ENCODE measurements at regions not wholly inside any gene's neighbourhood (a gene's known extent, or its start where the extent isn't known, plus 50 kb on each side); places are given as distances from the start of the nearest gene placed in this dataset.
"Not testable (repeated sequence)": the region's sequence is repeated elsewhere in the genome, so short reads cannot be mapped to it uniquely, and the experiment has no call there.

DNA sequence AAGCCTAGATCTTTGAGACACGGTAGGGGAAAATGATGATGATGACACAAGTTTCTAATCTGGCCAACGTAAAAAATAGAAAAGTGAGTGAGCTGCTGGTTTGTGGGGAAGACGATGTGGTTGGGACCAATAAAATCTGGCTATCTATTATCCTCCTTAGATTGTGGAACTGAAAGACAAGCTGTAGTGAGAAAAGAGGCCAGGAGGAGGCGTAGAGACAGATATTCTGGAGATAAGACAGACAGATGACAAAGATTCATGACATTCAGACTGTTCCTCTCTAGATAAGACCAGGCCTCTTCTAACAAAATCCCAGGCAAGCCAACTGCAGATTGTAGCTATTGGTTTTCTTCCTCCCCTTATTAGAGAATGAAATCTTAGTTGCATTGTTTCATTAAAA lies 376.3 kb upstream of the UBE2E3 start:
- H3K4me1 ChIP-seq (ENCODE audit: control insufficient read depth, insufficient read depth, low read length): no peaks in the 10 kb centered on the region
- no peak overlapping the region for H3K27ac ChIP-seq (ENCODE audit: low read depth, low read length)
- no peaks in the 10 kb centered on the region for H3K9me3 ChIP-seq (ENCODE audit: control insufficient read depth, insufficient read depth, low read length)
- H3K27me3 ChIP-seq (ENCODE audit: control insufficient read depth, insufficient read depth, low read length): no peaks in the 10 kb centered on the region
- no peak for DNase-seq (ENCODE audit: low read depth in 4 of 6, low spot score in 6 of 6)
- 89% methylated on average over 2 of the region's 4 CpGs for WGBS (ENCODE audit: insufficient coverage)
- no peak overlapping the region for H3K4me3 ChIP-seq (ENCODE audit: low read depth, low read length)
- no peaks in the 10 kb centered on the region for H3K36me3 ChIP-seq (ENCODE audit: control insufficient read depth, insufficient read depth, low read length)

- Histone ChIP-seq H3K4me3 (ENCODE audit: low read depth, low read length) (no peak overlapping the region), H3K27ac (ENCODE audit: low read depth, low read length) (no peak overlapping the region), H3K9me3 (ENCODE audit: control insufficient read depth, insufficient read depth, low read length) (no peaks in the 10 kb centered on the region), H3K27me3 (ENCODE audit: control insufficient read depth, insufficient read depth, low read length) (no peaks in the 10 kb centered on the region), H3K4me1 (ENCODE audit: control insufficient read depth, insufficient read depth, low read length) (no peaks in the 10 kb centered on the region), H3K36me3 (ENCODE audit: control insufficient read depth, insufficient read depth, low read length) (no peaks in the 10 kb centered on the region)
- no peak for DNase-seq (ENCODE audit: low read depth in 4 of 6, low spot score in 6 of 6)
- no CpG with 5 or more reads among the region's 1 CpG for WGBS (ENCODE audit: insufficient coverage)
Measured at GRCh38 chr2:180601016-180601415, 379.4 kb upstream of the UBE2E3 start.

- Histone ChIP-seq H3K4me1 (ENCODE audit: control insufficient read depth, insufficient read depth, low read length) (no peaks in the 10 kb centered on the region), H3K9me3 (ENCODE audit: control insufficient read depth, insufficient read depth, low read length) (no peaks in the 10 kb centered on the region), H3K27ac (ENCODE audit: low read depth, low read length) (no peak overlapping the region), H3K36me3 (ENCODE audit: control insufficient read depth, insufficient read depth, low read length) (no peaks in the 10 kb centered on the region), H3K27me3 (ENCODE audit: control insufficient read depth, insufficient read depth, low read length) (no peaks in the 10 kb centered on the region), H3K4me3 (ENCODE audit: low read depth, low read length) (no peak overlapping the region)
- no CpG with 5 or more reads among the region's 4 CpGs for WGBS (ENCODE audit: insufficient coverage)
- no peak for DNase-seq (ENCODE audit: low read depth in 4 of 6, low spot score in 6 of 6)
Measured at GRCh38 chr2:180599804-180600203, 380.6 kb upstream of the UBE2E3 start.

DNA sequence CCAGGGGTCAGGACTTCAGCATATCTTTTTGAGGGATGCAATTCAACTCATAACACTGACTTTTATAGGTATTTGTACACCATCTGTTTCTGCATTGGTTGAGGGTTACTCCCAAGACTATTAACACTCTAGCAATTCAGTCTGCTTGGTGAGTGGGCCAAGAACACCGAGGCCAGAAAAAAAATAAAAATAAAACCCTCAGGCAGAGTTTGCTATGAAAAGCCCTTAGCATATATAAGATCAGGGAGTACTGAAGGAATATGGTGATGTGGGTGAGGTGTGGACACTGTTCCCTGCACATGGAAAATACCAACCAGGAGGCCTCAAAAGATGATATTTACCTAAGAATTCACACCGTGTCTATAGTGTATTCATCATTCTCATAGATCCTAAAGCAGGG lies 383.2 kb upstream of the UBE2E3 start:
- H3K4me1 ChIP-seq (ENCODE audit: control insufficient read depth, insufficient read depth, low read length): no peaks in the 10 kb centered on the region
- H3K9me3 ChIP-seq (ENCODE audit: control insufficient read depth, insufficient read depth, low read length): no peaks in the 10 kb centered on the region
- H3K4me3 ChIP-seq (ENCODE audit: low read depth, low read length): no peak overlapping the region
- no peaks in the 10 kb centered on the region for H3K36me3 ChIP-seq (ENCODE audit: control insufficient read depth, insufficient read depth, low read length)
- no peak overlapping the region for H3K27ac ChIP-seq (ENCODE audit: low read depth, low read length)
- no peak for DNase-seq (ENCODE audit: low read depth in 4 of 6, low spot score in 6 of 6)
- no peaks in the 10 kb centered on the region for H3K27me3 ChIP-seq (ENCODE audit: control insufficient read depth, insufficient read depth, low read length)
- no CpG with 5 or more reads among the region's 2 CpGs for WGBS (ENCODE audit: insufficient coverage)

- H3K4me1 ChIP-seq (ENCODE audit: control insufficient read depth, insufficient read depth, low read length): no peaks in the 10 kb centered on the region
Measured at GRCh38 chr2:180596453-180596852, 384.0 kb upstream of the UBE2E3 start.

GRCh38 chr2:180591947-180592346 lies 388.5 kb upstream of the UBE2E3 start:
- Histone ChIP-seq H3K27ac (ENCODE audit: low read depth, low read length) (no peak overlapping the region), H3K36me3 (ENCODE audit: control insufficient read depth, insufficient read depth, low read length) (no peaks in the 10 kb centered on the region), H3K9me3 (ENCODE audit: control insufficient read depth, insufficient read depth, low read length) (no peaks in the 10 kb centered on the region), H3K4me1 (ENCODE audit: control insufficient read depth, insufficient read depth, low read length) (no peaks in the 10 kb centered on the region), H3K4me3 (ENCODE audit: low read depth, low read length) (no peak overlapping the region), H3K27me3 (ENCODE audit: control insufficient read depth, insufficient read depth, low read length) (no peaks in the 10 kb centered on the region)
- WGBS (ENCODE audit: insufficient coverage): no CpG with 5 or more reads among the region's 1 CpG
- DNase-seq (ENCODE audit: low read depth in 4 of 6, low spot score in 6 of 6): no peak

More at GRCh38 chr2:180596453-180596852, 384.0 kb upstream of the UBE2E3 start:
- Histone ChIP-seq H3K27me3 (ENCODE audit: control insufficient read depth, insufficient read depth, low read length) (no peaks in the 10 kb centered on the region), H3K36me3 (ENCODE audit: control insufficient read depth, insufficient read depth, low read length) (no peaks in the 10 kb centered on the region), H3K9me3 (ENCODE audit: control insufficient read depth, insufficient read depth, low read length) (no peaks in the 10 kb centered on the region), H3K4me3 (ENCODE audit: low read depth, low read length) (no peak overlapping the region), H3K27ac (ENCODE audit: low read depth, low read length) (no peak overlapping the region)
- no CpG with 5 or more reads among the region's 4 CpGs for WGBS (ENCODE audit: insufficient coverage)
- no peak for DNase-seq (ENCODE audit: low read depth in 4 of 6, low spot score in 6 of 6)

GRCh38 chr2:180591093-180591781 lies 389.2 kb upstream of the UBE2E3 start:
- H3K36me3 ChIP-seq (ENCODE audit: control insufficient read depth, insufficient read depth, low read length); H3K27me3 ChIP-seq (ENCODE audit: control insufficient read depth, insufficient read depth, low read length); H3K4me3 ChIP-seq (ENCODE audit: low read depth, low read length); H3K9me3 ChIP-seq (ENCODE audit: control insufficient read depth, insufficient read depth, low read length); H3K27ac ChIP-seq (ENCODE audit: low read depth, low read length); H3K4me1 ChIP-seq (ENCODE audit: control insufficient read depth, insufficient read depth, low read length); DNase-seq (ENCODE audit: low read depth in 4 of 6, low spot score in 6 of 6): not testable (repeated sequence)
- WGBS (ENCODE audit: insufficient coverage): 90% methylated on average over 9 of the region's 11 CpGs

GRCh38 chr2:180583441-180584140 lies 396.8 kb upstream of the UBE2E3 start:
- Histone ChIP-seq H3K27ac (ENCODE audit: low read depth, low read length) (no peak overlapping the region), H3K36me3 (ENCODE audit: control insufficient read depth, insufficient read depth, low read length) (no peaks in the 10 kb centered on the region), H3K4me1 (ENCODE audit: control insufficient read depth, insufficient read depth, low read length) (no peaks in the 10 kb centered on the region), H3K27me3 (ENCODE audit: control insufficient read depth, insufficient read depth, low read length) (no peaks in the 10 kb centered on the region), H3K4me3 (ENCODE audit: low read depth, low read length) (no peak overlapping the region), H3K9me3 (ENCODE audit: control insufficient read depth, insufficient read depth, low read length) (no peaks in the 10 kb centered on the region)
- DNase-seq (ENCODE audit: low read depth in 4 of 6, low spot score in 6 of 6): peak in 1 of 6 donors; percentile 32
- WGBS (ENCODE audit: insufficient coverage): 70% methylated on average over 2 of the region's 2 CpGs

DNA sequence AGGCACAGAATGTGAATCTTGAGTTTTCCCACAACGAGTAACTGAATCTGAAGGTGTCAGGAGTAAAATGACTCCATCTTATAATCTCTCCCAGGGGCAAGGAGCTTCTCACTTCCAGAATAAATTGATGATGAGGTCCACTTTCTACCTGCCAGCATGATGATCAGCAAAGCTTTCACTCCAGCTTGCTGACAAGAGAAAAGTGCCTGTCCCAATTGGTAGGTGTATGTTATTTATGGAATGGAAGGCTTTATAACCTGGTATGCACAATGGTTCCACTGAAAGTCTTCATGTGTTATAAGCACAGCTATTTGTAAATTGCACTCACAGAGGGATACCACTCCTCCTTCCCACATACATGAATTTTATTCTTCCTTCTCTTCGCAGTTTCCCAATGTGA lies 401.0 kb upstream of the UBE2E3 start:
- H3K4me1 ChIP-seq (ENCODE audit: control insufficient read depth, insufficient read depth, low read length): no peaks in the 10 kb centered on the region
- H3K36me3 ChIP-seq (ENCODE audit: control insufficient read depth, insufficient read depth, low read length): no peaks in the 10 kb centered on the region
- H3K27me3 ChIP-seq (ENCODE audit: control insufficient read depth, insufficient read depth, low read length): no peaks in the 10 kb centered on the region
- no peaks in the 10 kb centered on the region for H3K9me3 ChIP-seq (ENCODE audit: control insufficient read depth, insufficient read depth, low read length)
- no peak overlapping the region for H3K27ac ChIP-seq (ENCODE audit: low read depth, low read length)
- no peak for DNase-seq (ENCODE audit: low read depth in 4 of 6, low spot score in 6 of 6)
- WGBS (ENCODE audit: insufficient coverage): 88% methylated on average over 1 of the region's 2 CpGs
- H3K4me3 ChIP-seq (ENCODE audit: low read depth, low read length): no peak overlapping the region

DNA sequence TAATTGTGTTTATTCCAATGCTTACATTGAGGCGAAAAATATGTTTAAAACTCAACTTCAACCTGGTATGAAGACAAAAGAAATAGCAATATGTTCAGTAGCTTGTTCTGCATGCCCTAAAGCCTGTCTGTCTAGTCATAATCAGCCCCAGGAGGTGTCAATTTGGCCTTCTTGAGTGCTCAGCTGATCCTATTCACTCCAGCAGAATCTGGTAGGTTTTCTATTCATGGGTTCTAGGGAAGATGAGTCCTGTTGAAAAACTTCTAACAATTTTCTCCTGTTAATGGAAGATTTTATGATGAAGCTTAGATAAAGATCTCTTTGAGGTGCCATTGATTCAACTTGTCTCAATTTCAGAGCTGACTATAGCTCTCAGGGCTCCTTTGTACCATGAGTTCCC lies 402.0 kb upstream of the UBE2E3 start:
- H3K9me3 ChIP-seq (ENCODE audit: control insufficient read depth, insufficient read depth, low read length): no peaks in the 10 kb centered on the region
- no CpG with 5 or more reads among the region's 1 CpG for WGBS (ENCODE audit: insufficient coverage)
- H3K27ac ChIP-seq (ENCODE audit: low read depth, low read length): no peak overlapping the region
- no peaks in the 10 kb centered on the region for H3K27me3 ChIP-seq (ENCODE audit: control insufficient read depth, insufficient read depth, low read length)
- H3K4me3 ChIP-seq (ENCODE audit: low read depth, low read length): no peak overlapping the region
- H3K36me3 ChIP-seq (ENCODE audit: control insufficient read depth, insufficient read depth, low read length): no peaks in the 10 kb centered on the region
- DNase-seq (ENCODE audit: low read depth in 4 of 6, low spot score in 6 of 6): no peak
- no peaks in the 10 kb centered on the region for H3K4me1 ChIP-seq (ENCODE audit: control insufficient read depth, insufficient read depth, low read length)
